H9 (cell line): ENCODE measurements at regions not wholly inside any gene's neighbourhood (a gene's known extent, or its start where the extent isn't known, plus 50 kb on each side); places are given as distances from the start of the nearest gene placed in this dataset.

Experiments
- DNase-seq: peaks from one replicate; pipeline ENCODE4 v3.0.0-alpha.2; 2017
- H2AFZ ChIP-seq: one replicate; pipeline ENCODE4 v1.6.1; 2013; ENCODE audit warnings: mild to moderate bottlenecking, low read length, control low read depth, moderate library complexity
- H2AK5ac ChIP-seq: 2 replicates; pipeline ENCODE4 v1.6.1; 2013; ENCODE audit warnings: low read length, control low read depth, mixed read lengths; ENCODE audit not compliant: insufficient read length
- H2BK120ac ChIP-seq: one replicate; pipeline ENCODE4 v1.6.1; 2013; ENCODE audit warnings: low read depth, mild to moderate bottlenecking, low read length, control low read depth, inconsistent platforms; ENCODE audit not compliant: poor library complexity, severe bottlenecking
- H2BK12ac ChIP-seq: 2 replicates; pipeline ENCODE4 v1.6.1; 2013; ENCODE audit warnings: low read length, control low read depth, mixed read lengths, low read depth; ENCODE audit not compliant: insufficient read length
- H2BK15ac ChIP-seq: 2 replicates; pipeline ENCODE4 v1.6.1; 2013; ENCODE audit warnings: low read depth, low read length, control low read depth
- H2BK20ac ChIP-seq: one replicate; pipeline ENCODE4 v1.6.1; 2013; ENCODE audit warnings: low read depth, mild to moderate bottlenecking, low read length, control low read depth, inconsistent platforms; ENCODE audit not compliant: poor library complexity, severe bottlenecking
- H2BK5ac ChIP-seq: 2 replicates; pipeline ENCODE4 v1.6.1; 2013; ENCODE audit warnings: low read length, control low read depth, mixed read lengths; ENCODE audit not compliant: insufficient read length
- H3K14ac ChIP-seq: 2 replicates; pipeline ENCODE4 v1.6.1; 2013; ENCODE audit warnings: low read length, control low read depth; ENCODE audit not compliant: insufficient read depth
- H3K18ac ChIP-seq: 2 replicates; pipeline ENCODE4 v1.6.1; 2013; ENCODE audit warnings: low read depth, mild to moderate bottlenecking, mixed read lengths, low read length, control low read depth; ENCODE audit not compliant: insufficient read length
- H3K23ac ChIP-seq: 2 replicates; pipeline ENCODE4 v1.6.1; 2013; ENCODE audit warnings: low read length, control low read depth, mixed read lengths, low read depth; ENCODE audit not compliant: insufficient read length
- H3K23me2 ChIP-seq: 2 replicates; pipeline ENCODE4 v1.6.1; 2013; ENCODE audit warnings: low read depth, mild to moderate bottlenecking, mixed read lengths, low read length, control low read depth; ENCODE audit not compliant: insufficient read length, poor library complexity, severe bottlenecking
- H3K27ac ChIP-seq: 2 replicates; pipeline ENCODE4 v1.5.1; 2013; ENCODE audit warnings: low read length, control low read depth, mixed read lengths, low read depth; ENCODE audit not compliant: insufficient read length
- H3K27me3 ChIP-seq: 2 replicates; pipeline ENCODE4 v1.6.1; 2013; ENCODE audit warnings: low read length, control low read depth, inconsistent platforms; ENCODE audit not compliant: insufficient read depth
- H3K4ac ChIP-seq: 2 replicates; pipeline ENCODE4 v1.6.1; 2013; ENCODE audit warnings: low read depth, mild to moderate bottlenecking, control low read depth, inconsistent platforms, low read length, moderate library complexity
- H3K4me1 ChIP-seq: 2 replicates; pipeline ENCODE4 v1.6.1; 2013; ENCODE audit warnings: low read length, control low read depth, inconsistent platforms; ENCODE audit not compliant: insufficient read depth
- H3K4me2 ChIP-seq: 2 replicates; pipeline ENCODE4 v1.6.1; 2013; ENCODE audit warnings: low read length, control low read depth, mixed read lengths; ENCODE audit not compliant: insufficient read length, insufficient read depth
- H3K56ac ChIP-seq: 2 replicates; pipeline ENCODE4 v1.6.1; 2013; ENCODE audit warnings: low read depth, mild to moderate bottlenecking, mixed read lengths, low read length, control low read depth; ENCODE audit not compliant: insufficient read length
- H3K79me1 ChIP-seq: 2 replicates; pipeline ENCODE4 v1.6.1; 2013; ENCODE audit warnings: low read depth, mild to moderate bottlenecking, moderate library complexity, low read length, control low read depth, inconsistent platforms; ENCODE audit not compliant: insufficient read depth, poor library complexity, severe bottlenecking
- H3K79me2 ChIP-seq: 2 replicates; pipeline ENCODE4 v1.6.1; 2013; ENCODE audit warnings: low read length, control low read depth, inconsistent platforms; ENCODE audit not compliant: insufficient read depth
- H3K9ac ChIP-seq: 2 replicates; pipeline ENCODE4 v1.6.1; 2013; ENCODE audit warnings: low read length, control low read depth, mixed read lengths; ENCODE audit not compliant: insufficient read length; ENCODE audit errors: extremely low read depth
- H3K9me3 ChIP-seq: one replicate; pipeline ENCODE4 v1.6.1; 2013; ENCODE audit warnings: low read depth, low read length, inconsistent platforms; ENCODE audit not compliant: control insufficient read depth
- H3T11ph ChIP-seq: one replicate; pipeline ENCODE4 v1.6.1; 2013; ENCODE audit warnings: mild to moderate bottlenecking, low read length, control low read depth, inconsistent platforms
- H4K20me1 ChIP-seq: one replicate; pipeline ENCODE4 v1.6.1; 2013; ENCODE audit not compliant: control insufficient read depth, insufficient read length, insufficient read depth
- H4K5ac ChIP-seq: 2 replicates; pipeline ENCODE4 v1.6.1; 2013; ENCODE audit warnings: low read depth, mild to moderate bottlenecking, mixed read lengths, low read length, control low read depth; ENCODE audit not compliant: insufficient read length
- H4K8ac ChIP-seq: replicated peaks from 2 replicates; pipeline ENCODE4 v1.6.1; 2013; ENCODE audit warnings: low read length, control low read depth, mixed read lengths, low read depth; ENCODE audit not compliant: insufficient read length
- H4K91ac ChIP-seq: 2 replicates; pipeline ENCODE4 v1.6.1; 2013; ENCODE audit warnings: low read depth, mild to moderate bottlenecking, moderate library complexity, mixed read lengths, low read length, control low read depth; ENCODE audit not compliant: insufficient read length
- H3K27ac Mint-ChIP-seq, 3 experiments: 2 replicates in 2 of 3; 3 replicates in 1 of 3; pipeline ENCODE4 v1.8.0; 2020 to 2021; ENCODE audit warnings: mixed read lengths in 3 of 3, mild to moderate bottlenecking in 1 of 3, moderate library complexity in 1 of 3
- H3K27me3 Mint-ChIP-seq: 2 replicates; pipeline ENCODE4 v1.8.0; 2021; ENCODE audit warnings: low read depth, mild to moderate bottlenecking, moderate library complexity, mixed read lengths
- H3K36me3 Mint-ChIP-seq, 3 experiments: 2 replicates in 2 of 3; 3 replicates in 1 of 3; pipeline ENCODE4 v1.8.0; 2020 to 2021; ENCODE audit warnings: low read depth in 3 of 3, mixed read lengths in 3 of 3; ENCODE audit not compliant: insufficient read depth in 1 of 3
- H3K4me1 Mint-ChIP-seq, 2 experiments: 2 replicates each; pipeline ENCODE4 v1.8.0; 2020; ENCODE audit warnings: mixed read lengths in 2 of 2
- H3K4me3 Mint-ChIP-seq, 2 experiments: 2 replicates in 1 of 2; 3 replicates in 1 of 2; pipeline ENCODE4 v1.8.0; 2020 to 2021; ENCODE audit warnings: mild to moderate bottlenecking in 2 of 2, mixed read lengths in 2 of 2, moderate library complexity in 1 of 2
- H3K9me3 Mint-ChIP-seq, 2 experiments: 2 replicates in 1 of 2; 3 replicates in 1 of 2; pipeline ENCODE4 v1.8.0; 2020; ENCODE audit warnings: mild to moderate bottlenecking in 2 of 2, mixed read lengths in 2 of 2, moderate library complexity in 1 of 2
- CTCF ChIP-seq: fragments of 200-600 bp; sonication (generic); conservative IDR thresholded peaks from 3 replicates; pipeline ENCODE4 v1.8.0; 2021; ENCODE audit warnings: antibody characterized with exemption, mild to moderate bottlenecking

DNA sequence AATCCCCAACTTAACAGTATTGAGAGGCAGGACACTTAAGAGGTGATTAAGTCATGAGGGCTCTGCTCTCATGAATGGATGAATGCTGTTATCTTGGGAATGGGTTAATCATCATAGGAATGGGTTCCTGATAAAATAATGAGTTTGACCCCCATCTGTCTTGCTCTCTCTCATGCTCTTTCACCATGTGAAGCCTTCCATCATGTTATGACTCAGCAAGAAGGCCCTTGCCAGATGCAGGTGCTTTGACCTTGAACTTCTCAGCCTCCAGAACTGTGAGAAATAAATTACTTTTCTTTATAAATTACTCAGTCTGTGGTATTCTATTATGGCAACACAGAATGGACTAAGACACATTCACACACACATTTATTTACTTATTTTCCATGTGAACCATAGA, 89.0 kb upstream of the PPM1H start:
- no peak overlapping the region for H2BK20ac ChIP-seq
- no peak for TF ChIP-seq CTCF
- no peaks in the 10 kb centered on the region for H3K79me2 ChIP-seq
- H3K79me1 ChIP-seq = no peaks in the 10 kb centered on the region
- no peak overlapping the region for H3K27ac ChIP-seq
- H4K8ac ChIP-seq = no peak overlapping the region
- no peak overlapping the region for H2AFZ ChIP-seq
- no peaks in the 10 kb centered on the region for H4K20me1 ChIP-seq
- no peaks in the 10 kb centered on the region for H3K27me3 ChIP-seq
- H3K27ac Mint-ChIP-seq = no peak overlapping the region
- no peaks in the 10 kb centered on the region for H3K9me3 ChIP-seq
- H3K14ac ChIP-seq = no peak overlapping the region
- H3T11ph ChIP-seq = no peak overlapping the region
- no peak overlapping the region for H3K9ac ChIP-seq
- peaks cover 0 to 2% of the 10 kb centered on the region in 2 experiments; a peak in 1 of 5 replicates for H3K9me3 Mint-ChIP-seq
- H3K27me3 Mint-ChIP-seq = no peaks in the 10 kb centered on the region
- H3K23me2 ChIP-seq = no peaks in the 10 kb centered on the region
- H3K36me3 Mint-ChIP-seq = peaks cover 0 to 6% (median 0%) of the 10 kb centered on the region in 3 experiments; a peak in 2 of 7 replicates
- H3K23ac ChIP-seq = no peak overlapping the region
- no peak overlapping the region for H2BK120ac ChIP-seq
- H3K4me2 ChIP-seq = no peak overlapping the region
- H2BK5ac ChIP-seq = no peak overlapping the region
- H3K4me1 Mint-ChIP-seq = peaks cover 50 to 65% of the 10 kb centered on the region in 2 experiments
- H3K4me1 ChIP-seq = peaks cover 8% of the 10 kb centered on the region; the same call in 1 of the 2 replicates
- H2AK5ac ChIP-seq = no peak overlapping the region
- H4K5ac ChIP-seq = no peak overlapping the region
- no peak overlapping the region for H3K56ac ChIP-seq
- H3K18ac ChIP-seq = no peak overlapping the region
- H2BK15ac ChIP-seq = no peak overlapping the region
- no peak for DNase-seq
- no peak overlapping the region for H4K91ac ChIP-seq
- no peak overlapping the region for H3K4me3 Mint-ChIP-seq
- no peak overlapping the region for H3K4ac ChIP-seq
- no peak overlapping the region for H2BK12ac ChIP-seq
